Cardiac fibroblast (primary cell): ENCODE measurements at regions not wholly inside any gene's neighbourhood (a gene's known extent, or its start where the extent isn't known, plus 50 kb on each side); places are given as distances from the start of the nearest gene placed in this dataset.

Experiments used
- DNase-seq, 2 donors: peaks; one replicate each; pipeline versions ENCODE4 v3.0.0 to v3.0.0-alpha.2; 2010; ENCODE audit warnings: low read depth in 2 of 2
- H3K4me3 ChIP-seq, 2 donors: replicated peaks in 1 of 2; 1 replicate in 1 of 2; 2 replicates in 1 of 2; pipeline ENCODE4 v1.5.1; 2011; ENCODE audit warnings: low read depth in 2 of 2, low read length in 2 of 2, mild to moderate bottlenecking in 2 of 2, moderate library complexity in 1 of 2
- CTCF ChIP-seq: IDR thresholded peaks from one replicate; pipeline ENCODE4 v1.5.1; 2011; ENCODE audit warnings: low read depth, mild to moderate bottlenecking, low read length, inconsistent platforms

GRCh38 chr14:97350894-97351731, 553.9 kb downstream of the VRK1 start:
- no peak for TF ChIP-seq CTCF
- H3K4me3 ChIP-seq: no peak overlapping the region
- no peak for DNase-seq

GRCh38 chr14:97353102-97353501, 555.9 kb downstream of the VRK1 start:
- H3K4me3 ChIP-seq: no peak overlapping the region
- TF ChIP-seq CTCF: no peak
- DNase-seq: no peak

GRCh38 chr14:97354119-97354722, 557.0 kb downstream of the VRK1 start:
- no peak for DNase-seq
- no peak for TF ChIP-seq CTCF
- H3K4me3 ChIP-seq: no peak overlapping the region

GRCh38 chr14:97359341-97359740, 562.2 kb downstream of the VRK1 start:
- no peak for DNase-seq
- H3K4me3 ChIP-seq: no peak overlapping the region
- no peak for TF ChIP-seq CTCF

GRCh38 chr14:97361181-97361580, 564.0 kb downstream of the VRK1 start:
- no peak for TF ChIP-seq CTCF
- H3K4me3 ChIP-seq: no peak overlapping the region
- no peak for DNase-seq

- TF ChIP-seq CTCF: no peak
- no peak for DNase-seq
- H3K4me3 ChIP-seq: no peak overlapping the region
Measured at GRCh38 chr14:97361958-97362357, 564.8 kb downstream of the VRK1 start.
